ENCODE measurements at regions not wholly inside any gene's neighbourhood (a gene's known extent, or its start where the extent isn't known, plus 50 kb on each side); places are given as distances from the start of the nearest gene placed in this dataset.
A peak's percentile ranks its signal among the peaks of the same experiment; 100 is the strongest.
"Not testable (repeated sequence)": the region's sequence is repeated elsewhere in the genome, so short reads cannot be mapped to it uniquely, and the experiment has no call there.

- no peak for DNase-seq (ENCODE audit: low spot score)
Observed at GRCh38 chr18:34352385-34353163, 127.9 kb upstream of the NOL4 start.

- DNase-seq (ENCODE audit: low spot score), result no peak
Observed at GRCh38 chr18:34354351-34354750, 129.6 kb upstream of the NOL4 start.

- no peak for DNase-seq (ENCODE audit: low spot score)
Observed at GRCh38 chr18:34357944-34358580, 133.3 kb upstream of the NOL4 start.

- peak; percentile 6 for DNase-seq (ENCODE audit: low spot score)
Observed at GRCh38 chr18:34358923-34359322, 134.2 kb upstream of the NOL4 start.

GRCh38 chr18:34364699-34365098, 140.0 kb upstream of the NOL4 start:
- DNase-seq (ENCODE audit: low spot score), result no peak

GRCh38 chr18:34370704-34371395, 146.1 kb upstream of the NOL4 start:
- DNase-seq (ENCODE audit: low spot score), result no peak

- DNase-seq (ENCODE audit: low spot score), result no peak
Observed at GRCh38 chr18:34380326-34380725, 155.6 kb upstream of the NOL4 start.

GRCh38 chr18:34385311-34385710, 160.6 kb upstream of the NOL4 start:
- no peak for DNase-seq (ENCODE audit: low spot score)

- DNase-seq (ENCODE audit: low spot score), result no peak
Observed at GRCh38 chr18:34386803-34387202, 162.1 kb upstream of the NOL4 start.

GRCh38 chr18:34397286-34397896, 172.7 kb upstream of the NOL4 start:
- no peak for DNase-seq (ENCODE audit: low spot score)

GRCh38 chr18:34399892-34400291, 175.2 kb upstream of the NOL4 start:
- DNase-seq (ENCODE audit: low spot score), result no peak

GRCh38 chr18:34400834-34401233, 176.1 kb upstream of the NOL4 start:
- no peak for DNase-seq (ENCODE audit: low spot score)

- no peak for DNase-seq (ENCODE audit: low spot score)
Observed at GRCh38 chr18:34401775-34402174, 177.1 kb upstream of the NOL4 start.

GRCh38 chr18:34407471-34407870, 182.8 kb upstream of the NOL4 start:
- DNase-seq (ENCODE audit: low spot score), result not testable (repeated sequence)

- no peak for DNase-seq (ENCODE audit: low spot score)
Observed at GRCh38 chr18:34411952-34412351, 187.2 kb upstream of the NOL4 start.

GRCh38 chr18:34431042-34431441, 206.3 kb upstream of the NOL4 start:
- no peak for DNase-seq (ENCODE audit: low spot score)

GRCh38 chr18:34444622-34445021, 219.9 kb upstream of the NOL4 start:
- no peak for DNase-seq (ENCODE audit: low spot score)

GRCh38 chr18:34448662-34449061, 223.9 kb upstream of the NOL4 start:
- no peak for DNase-seq (ENCODE audit: low spot score)

- no peak for DNase-seq (ENCODE audit: low spot score)
Observed at GRCh38 chr18:34457761-34458160, 233.0 kb upstream of the NOL4 start.

GRCh38 chr18:34458410-34458977, 233.8 kb upstream of the NOL4 start:
- no peak for DNase-seq (ENCODE audit: low spot score)

GRCh38 chr18:34461266-34461665, 236.6 kb upstream of the NOL4 start:
- no peak for DNase-seq (ENCODE audit: low spot score)

GRCh38 chr18:34467058-34467457, 242.3 kb upstream of the NOL4 start:
- no peak for DNase-seq (ENCODE audit: low spot score)

Data from activated CD4-positive, alpha-beta T cell treated with anti-CD3 and anti-CD28 coated beads, Interleukin-2, Interleukin-4, amounts not matched to agents 100 ng/mL and 50 ng/mL, durations not matched to agents 16 hours and 8 hours (primary cell).